ENCODE measurements at regions not wholly inside any gene's neighbourhood (a gene's known extent, or its start where the extent isn't known, plus 50 kb on each side); places are given as distances from the start of the nearest gene placed in this dataset.

DNA sequence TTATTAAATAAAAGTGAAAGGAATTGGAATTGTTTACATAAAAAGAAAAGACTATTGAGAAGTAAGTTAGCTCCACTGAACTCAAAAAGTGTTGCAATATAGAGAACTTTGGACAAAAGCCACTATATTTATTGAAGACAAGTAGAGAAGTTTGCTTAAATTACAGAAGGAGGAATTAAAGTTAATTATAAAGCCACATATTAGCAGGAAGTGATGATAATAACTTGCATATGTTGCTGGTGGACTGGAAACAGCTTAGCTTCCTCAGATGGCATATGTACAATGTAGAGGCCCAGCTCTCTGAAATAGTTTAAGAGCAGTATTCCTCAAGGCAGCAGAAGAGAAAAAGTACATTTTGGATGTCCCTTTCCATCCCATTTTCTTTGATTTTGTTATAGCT, 400.7 kb downstream of the GATA3 start:
- TF ChIP-seq EZH2 (IDR thresholded peaks at IDR 0.05; ENCODE audit: borderline replicate concordance, low read length), result no peak
- TF ChIP-seq, protein P1, sequence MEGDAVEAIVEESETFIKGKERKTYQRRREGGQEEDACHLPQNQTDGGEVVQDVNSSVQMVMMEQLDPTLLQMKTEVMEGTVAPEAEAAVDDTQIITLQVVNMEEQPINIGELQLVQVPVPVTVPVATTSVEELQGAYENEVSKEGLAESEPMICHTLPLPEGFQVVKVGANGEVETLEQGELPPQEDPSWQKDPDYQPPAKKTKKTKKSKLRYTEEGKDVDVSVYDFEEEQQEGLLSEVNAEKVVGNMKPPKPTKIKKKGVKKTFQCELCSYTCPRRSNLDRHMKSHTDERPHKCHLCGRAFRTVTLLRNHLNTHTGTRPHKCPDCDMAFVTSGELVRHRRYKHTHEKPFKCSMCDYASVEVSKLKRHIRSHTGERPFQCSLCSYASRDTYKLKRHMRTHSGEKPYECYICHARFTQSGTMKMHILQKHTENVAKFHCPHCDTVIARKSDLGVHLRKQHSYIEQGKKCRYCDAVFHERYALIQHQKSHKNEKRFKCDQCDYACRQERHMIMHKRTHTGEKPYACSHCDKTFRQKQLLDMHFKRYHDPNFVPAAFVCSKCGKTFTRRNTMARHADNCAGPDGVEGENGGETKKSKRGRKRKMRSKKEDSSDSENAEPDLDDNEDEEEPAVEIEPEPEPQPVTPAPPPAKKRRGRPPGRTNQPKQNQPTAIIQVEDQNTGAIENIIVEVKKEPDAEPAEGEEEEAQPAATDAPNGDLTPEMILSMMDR (conservative IDR thresholded peaks at IDR 0.05 in 1 of 2, IDR thresholded peaks at IDR 0.05 in 1 of 2; ENCODE audit: extremely low read depth in 1 of 2, insufficient read depth in 1 of 2, low read depth in 1 of 2, low read length in 2 of 2), result no peak

Measured in mammary epithelial cell (primary cell).